Inflammatory macrophage (primary cell): ENCODE measurements at regions not wholly inside any gene's neighbourhood (a gene's known extent, or its start where the extent isn't known, plus 50 kb on each side); places are given as distances from the start of the nearest gene placed in this dataset.
"Not testable (repeated sequence)": the region's sequence is repeated elsewhere in the genome, so short reads cannot be mapped to it uniquely, and the experiment has no call there.

Experiments
- DNase-seq, 2 donors: peaks; one replicate each; pipeline ENCODE4 v3.0.0-alpha.2; 2020 to 2022

DNA sequence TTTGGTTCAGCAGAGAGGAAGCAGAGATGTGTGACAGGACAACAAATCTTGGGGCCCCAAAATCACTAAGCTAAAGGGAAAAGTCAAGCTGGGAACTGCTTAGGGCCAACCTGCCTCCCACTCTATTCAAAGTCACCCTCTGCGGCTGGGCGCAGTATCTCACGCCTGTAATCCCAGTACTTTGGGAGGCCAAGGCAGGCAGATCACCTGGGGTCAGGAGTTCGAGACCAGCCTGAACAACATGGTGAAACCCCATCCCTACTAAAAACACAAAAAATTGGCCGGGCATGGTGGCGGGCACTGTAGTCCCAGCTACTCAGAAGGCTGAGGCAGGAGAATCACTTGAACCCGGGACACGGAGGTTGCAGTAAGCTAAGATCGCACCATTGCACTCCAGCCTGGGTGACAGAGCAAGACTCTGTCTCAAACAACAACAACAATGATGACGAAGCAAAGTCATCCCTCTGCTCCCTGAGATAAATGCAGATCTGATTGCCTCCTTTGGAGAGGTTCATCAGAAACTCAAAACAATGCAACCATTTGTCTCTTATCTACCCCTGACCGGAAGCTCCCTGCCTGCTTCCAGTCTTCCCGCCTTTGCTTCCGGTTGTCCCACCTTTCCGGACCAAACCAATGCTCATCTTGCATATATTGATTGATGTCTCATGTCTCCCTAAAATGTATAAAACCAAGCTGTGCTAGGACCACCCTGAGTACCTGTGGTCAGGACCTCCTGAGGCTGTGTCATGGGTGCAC, 136.4 kb upstream of the AFDN start:
- not testable (repeated sequence) for DNase-seq

GRCh38 chr6:167690931-167691330, 135.8 kb upstream of the AFDN start:
- DNase-seq: no peak

GRCh38 chr6:167691533-167692312, 135.0 kb upstream of the AFDN start:
- DNase-seq: peak in 1 of 2 donors; percentile 21

DNA sequence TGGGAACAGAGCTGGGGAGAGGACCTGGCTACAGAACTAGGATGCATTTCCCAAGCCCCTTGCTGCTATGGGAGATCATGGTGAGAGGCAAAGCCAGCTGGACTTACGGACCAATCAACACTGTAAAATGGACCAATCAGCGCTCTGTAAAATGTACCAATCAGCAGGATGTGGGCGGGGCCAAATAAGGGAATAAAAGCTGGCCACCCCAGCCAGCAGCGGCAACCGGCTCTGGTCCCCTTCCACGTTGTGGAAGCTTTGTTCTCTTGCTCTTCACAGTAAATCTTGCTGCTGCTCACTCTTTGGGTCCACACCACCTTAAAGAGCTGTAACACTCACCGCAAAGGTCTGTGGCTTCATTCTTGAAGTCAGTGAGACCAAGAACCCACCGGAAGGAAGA, 133.2 kb upstream of the AFDN start:
- DNase-seq: not testable (repeated sequence)

DNA sequence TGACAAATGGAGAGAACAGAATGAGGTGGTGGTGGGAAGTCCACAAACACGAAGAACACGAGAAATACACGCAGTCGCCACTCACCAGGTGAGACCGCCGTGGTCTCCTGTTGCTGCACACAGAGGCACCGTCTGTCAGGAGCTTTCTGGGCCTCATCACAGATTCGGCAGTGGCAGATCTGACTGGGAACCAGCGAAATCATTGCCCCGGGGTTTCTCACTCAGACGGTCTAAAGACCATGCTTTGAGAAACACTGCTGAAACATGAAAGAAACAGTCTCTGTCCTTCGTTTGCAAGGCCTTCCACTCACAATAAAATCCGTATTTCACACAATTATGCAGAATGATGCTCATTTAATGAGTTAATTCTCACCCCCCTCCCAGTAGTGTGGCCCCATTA, 130.9 kb upstream of the AFDN start:
- DNase-seq: no peak

- no peak for DNase-seq
Measured at GRCh38 chr6:167696296-167696695, 130.4 kb upstream of the AFDN start.

GRCh38 chr6:167697316-167697715, 129.4 kb upstream of the AFDN start:
- no peak for DNase-seq

DNA sequence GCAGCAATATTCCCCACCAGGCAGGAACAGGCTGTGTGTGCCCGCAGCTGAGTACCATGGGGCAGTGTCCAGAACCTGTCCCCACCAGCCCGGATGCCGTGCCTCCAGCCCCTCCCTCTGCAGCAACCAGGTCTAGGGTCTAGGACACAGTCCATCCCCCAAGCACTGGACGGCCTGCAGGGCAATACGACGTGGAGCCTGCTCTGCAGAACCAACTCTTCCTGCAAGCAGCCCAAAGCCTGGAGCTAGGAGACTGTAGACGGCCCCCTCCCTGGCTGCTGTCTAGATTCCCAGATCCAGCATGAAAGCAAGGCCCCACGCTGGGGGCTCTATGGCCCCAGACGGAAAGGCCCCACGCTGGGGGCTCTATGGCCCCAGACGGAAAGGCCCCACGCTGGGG, 128.2 kb upstream of the AFDN start:
- no peak for DNase-seq

DNA sequence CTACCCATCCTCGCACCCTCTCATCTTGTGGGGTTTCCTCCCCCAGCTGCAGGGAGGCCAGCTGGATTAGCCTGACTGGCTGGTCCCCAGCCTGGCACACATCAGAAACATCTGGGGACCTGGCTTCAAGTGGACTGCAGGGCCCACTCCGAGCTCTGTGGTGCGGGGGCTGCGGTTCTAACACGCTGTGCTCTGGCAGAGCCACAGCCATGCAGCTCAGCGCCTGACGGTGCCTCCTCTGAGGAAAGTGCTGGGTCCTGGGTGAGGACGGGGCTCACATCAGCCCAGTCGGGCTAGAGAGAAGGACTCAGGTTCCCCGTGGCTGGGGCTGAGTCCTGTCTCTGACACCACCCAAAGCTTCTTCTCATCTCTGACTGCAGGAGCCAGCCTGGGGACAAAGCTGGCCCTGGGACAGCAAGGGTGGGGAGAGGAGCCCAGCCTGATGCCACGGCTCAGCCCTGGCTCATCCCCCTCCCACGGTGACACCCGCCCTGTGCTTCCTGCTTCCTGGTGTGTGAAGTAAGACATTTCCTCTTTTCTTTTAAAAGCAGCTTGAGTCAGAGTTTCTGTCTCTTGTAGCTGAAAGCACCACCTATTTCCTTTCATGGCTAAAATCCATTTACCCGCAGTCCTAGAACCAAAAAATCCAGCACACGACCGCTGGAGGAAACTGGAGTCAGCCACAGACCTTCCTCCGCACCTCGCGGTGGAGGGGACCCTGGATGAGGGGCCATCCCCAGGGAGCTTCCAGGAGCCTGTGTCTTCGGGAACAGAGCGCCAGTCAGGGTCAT, 127.4 kb upstream of the AFDN start:
- DNase-seq: peak; percentile 93

- no peak for DNase-seq
Measured at GRCh38 chr6:167700199-167700598, 126.5 kb upstream of the AFDN start.

- DNase-seq: no peak
Measured at GRCh38 chr6:167701010-167701409, 125.7 kb upstream of the AFDN start.

- peak; percentile 6 to 41 for DNase-seq
Measured at GRCh38 chr6:167702241-167702827, 124.4 kb upstream of the AFDN start.

GRCh38 chr6:167703347-167703746, 123.4 kb upstream of the AFDN start:
- DNase-seq: no peak

GRCh38 chr6:167703781-167704180, 122.9 kb upstream of the AFDN start:
- DNase-seq: no peak

- no peak for DNase-seq
Measured at GRCh38 chr6:167704396-167704901, 122.3 kb upstream of the AFDN start.

GRCh38 chr6:167705211-167705750, 121.4 kb upstream of the AFDN start:
- DNase-seq: no peak

- DNase-seq: no peak
Measured at GRCh38 chr6:167706313-167707109, 120.2 kb upstream of the AFDN start.

- no peak for DNase-seq
Measured at GRCh38 chr6:167707686-167708500, 118.8 kb upstream of the AFDN start.

DNA sequence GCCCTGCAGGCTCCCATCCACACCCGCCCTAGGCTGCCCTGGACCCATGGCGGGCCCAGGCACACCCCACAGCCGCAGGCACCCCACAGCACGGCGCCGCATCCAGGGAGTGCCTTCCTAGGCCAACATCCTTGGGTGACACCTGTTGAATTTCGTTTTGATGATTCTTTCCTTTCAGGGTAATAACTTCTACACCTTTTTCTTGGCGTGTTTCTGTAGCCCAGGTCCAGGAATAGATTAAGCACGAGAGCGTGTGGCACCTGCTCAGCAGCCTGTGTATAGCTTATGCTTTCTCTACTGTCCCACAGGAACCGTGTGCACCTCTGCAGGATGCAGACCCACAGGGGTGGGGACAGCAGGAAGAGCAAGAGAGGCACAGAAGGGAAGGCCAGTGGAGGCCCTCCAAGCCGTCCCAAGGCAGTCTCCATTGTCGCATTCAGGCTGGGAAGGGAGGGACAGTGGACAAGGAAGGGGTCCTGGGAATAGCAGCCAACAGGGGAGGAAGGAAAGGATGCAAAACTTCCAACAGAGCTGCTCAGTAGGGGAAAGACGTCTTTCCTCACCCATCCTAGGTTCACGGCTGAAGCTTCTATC, 118.1 kb upstream of the AFDN start:
- DNase-seq: no peak

GRCh38 chr6:167709196-167709595, 117.5 kb upstream of the AFDN start:
- no peak for DNase-seq
